ENCODE measurements at regions not wholly inside any gene's neighbourhood (a gene's known extent, or its start where the extent isn't known, plus 50 kb on each side); places are given as distances from the start of the nearest gene placed in this dataset.

GRCh38 chr5:73306078-73306719, 133.2 kb downstream of the TMEM174 start:
- DNase-seq: no peak

- no peak for DNase-seq
Observed at GRCh38 chr5:73305386-73305785, 132.4 kb downstream of the TMEM174 start.

GRCh38 chr5:73304381-73304780, 131.4 kb downstream of the TMEM174 start:
- DNase-seq: no peak

GRCh38 chr5:73303148-73304079, 130.4 kb downstream of the TMEM174 start:
- DNase-seq: no peak

GRCh38 chr5:73302797-73303147, 129.8 kb downstream of the TMEM174 start:
- DNase-seq: no peak

GRCh38 chr5:73301208-73301901, 128.4 kb downstream of the TMEM174 start:
- no peak for DNase-seq

GRCh38 chr5:73300337-73301207, 127.6 kb downstream of the TMEM174 start:
- no peak for DNase-seq

DNA sequence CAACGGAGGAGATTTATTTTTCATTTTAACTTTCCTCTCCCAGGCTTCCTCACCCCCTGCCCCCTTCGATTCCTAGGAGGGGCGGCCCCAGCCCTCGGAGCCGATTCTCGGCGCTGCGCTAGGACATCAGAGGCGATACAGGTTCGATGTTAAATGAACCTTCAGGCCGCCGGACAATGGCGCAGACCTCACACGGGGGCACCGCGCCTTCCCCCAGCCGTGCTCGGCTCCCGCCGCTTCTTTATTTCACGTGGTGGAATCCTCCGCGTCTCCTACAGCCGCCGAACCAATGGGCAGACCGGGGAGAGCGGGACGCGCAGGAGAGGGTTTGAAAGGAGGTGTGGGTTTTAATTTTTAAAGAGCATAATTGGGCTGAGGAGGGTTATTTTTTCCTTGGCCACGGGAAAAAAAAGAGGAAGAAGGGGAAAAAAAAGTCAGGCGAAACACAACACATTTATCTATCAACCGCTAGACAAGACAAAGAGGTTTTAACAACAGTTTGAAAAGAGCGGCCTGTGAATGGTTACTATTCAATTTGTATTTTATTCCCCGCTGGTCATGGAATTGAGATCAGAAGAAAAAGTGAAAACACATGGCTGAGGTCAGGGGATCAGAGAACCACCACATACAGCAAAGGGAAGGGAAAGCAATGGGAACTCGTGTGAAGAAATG, 126.8 kb downstream of the TMEM174 start:
- no peak for DNase-seq

- DNase-seq: no peak
Observed at GRCh38 chr5:73298772-73299630, 126.0 kb downstream of the TMEM174 start.

GRCh38 chr5:73298251-73298771, 125.3 kb downstream of the TMEM174 start:
- DNase-seq: no peak

DNA sequence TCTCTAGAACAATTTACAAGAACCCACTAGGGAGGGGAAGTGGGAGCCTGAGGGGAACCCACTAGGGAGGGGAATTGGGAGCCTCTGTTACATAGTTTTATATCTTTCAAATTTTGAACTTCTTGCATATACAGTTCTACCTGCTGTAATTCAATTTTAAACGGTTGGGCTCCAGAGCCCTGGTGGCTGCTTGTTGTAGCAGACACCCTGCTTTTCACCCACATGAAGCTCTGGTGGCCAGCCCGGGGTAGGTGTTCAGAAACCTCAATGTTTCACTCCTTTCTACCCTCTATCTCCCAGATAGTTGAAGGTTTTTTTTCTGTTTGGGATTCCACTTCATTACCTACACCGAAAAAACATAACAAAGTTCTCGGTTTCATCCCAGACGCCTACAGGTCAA, 124.4 kb downstream of the TMEM174 start:
- no peak for DNase-seq

- DNase-seq: no peak
Observed at GRCh38 chr5:73296772-73297171, 123.8 kb downstream of the TMEM174 start.

DNA sequence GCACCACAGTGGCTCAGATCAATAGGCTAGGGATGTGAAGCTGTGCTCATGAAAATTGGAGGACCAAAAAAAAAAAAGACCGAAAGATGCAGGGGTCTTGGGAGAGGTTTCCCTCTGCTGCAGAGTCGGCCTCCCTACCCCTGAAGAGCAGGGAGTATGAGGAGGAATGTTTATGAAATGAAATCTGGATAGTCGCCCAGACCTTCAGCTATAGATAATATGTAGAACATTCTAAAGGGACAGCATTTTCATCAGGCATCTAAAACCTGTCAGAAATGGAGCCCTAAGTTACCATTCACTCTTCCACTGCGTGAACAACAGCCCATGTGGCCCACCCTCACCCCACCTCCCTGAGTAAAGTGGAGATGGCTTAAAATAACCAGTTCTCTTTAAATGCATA, 122.9 kb downstream of the TMEM174 start:
- DNase-seq: no peak

- no peak for DNase-seq
Observed at GRCh38 chr5:73295447-73295846, 122.5 kb downstream of the TMEM174 start.

- no peak for DNase-seq
Observed at GRCh38 chr5:73292816-73293459, 119.9 kb downstream of the TMEM174 start.

DNA sequence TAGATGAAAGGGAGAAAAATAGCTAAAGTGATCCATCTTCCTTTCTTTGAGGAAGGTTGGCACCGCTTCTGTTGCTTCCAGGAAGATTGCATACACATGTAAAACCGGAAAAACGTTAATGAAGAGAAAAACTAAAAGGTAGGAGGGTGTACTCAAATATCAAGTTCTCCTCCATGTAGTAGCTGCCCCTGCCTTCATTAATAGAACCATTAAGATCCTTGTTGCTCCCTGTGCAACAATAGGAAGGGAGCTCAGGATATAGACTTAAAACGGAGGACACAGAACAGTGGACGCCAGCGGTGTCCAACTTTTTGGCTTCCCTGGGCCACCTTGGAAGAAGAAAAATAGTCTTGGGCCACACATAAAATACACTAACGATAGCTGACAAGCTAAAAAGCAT, 118.9 kb downstream of the TMEM174 start:
- DNase-seq: no peak

- no peak for DNase-seq
Observed at GRCh38 chr5:73290242-73290641, 117.2 kb downstream of the TMEM174 start.

- DNase-seq: no peak
Observed at GRCh38 chr5:73288803-73289720, 116.1 kb downstream of the TMEM174 start.

DNA sequence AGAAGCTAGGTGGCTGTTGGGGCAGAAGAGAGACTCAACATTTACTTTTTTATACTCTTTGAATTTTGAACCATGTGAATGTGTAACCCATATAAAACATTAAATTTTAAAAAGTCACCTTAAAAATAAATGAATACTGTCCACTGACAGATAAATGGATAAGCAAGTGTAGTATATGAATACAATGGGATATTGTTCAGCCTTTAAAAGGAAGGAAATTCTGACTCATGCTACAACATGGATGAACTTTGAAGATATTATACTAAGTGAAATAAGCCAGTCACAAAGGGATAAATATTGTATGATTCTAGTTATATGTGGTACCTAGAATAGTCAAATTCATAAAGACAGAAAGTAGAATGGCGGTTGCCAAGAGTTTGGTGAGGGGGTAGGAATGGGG, 113.9 kb downstream of the TMEM174 start:
- no peak for DNase-seq

Measured in NCI-H187 (cell line).